Neural cell (in vitro differentiated cells): ENCODE measurements at regions not wholly inside any gene's neighbourhood (a gene's known extent, or its start where the extent isn't known, plus 50 kb on each side); places are given as distances from the start of the nearest gene placed in this dataset.

Experiments used
- H2AFZ ChIP-seq: fragments of 200-600, 300-800 bp; sonication (generic), shearing (Covaris generic); 2 replicates; pipeline ENCODE4 v1.6.0; 2014; ENCODE audit warnings: low read depth, mild to moderate bottlenecking, antibody characterized with exemption, low read length, moderate library complexity
- H3F3A ChIP-seq: fragments of 200-600 bp; shearing (Covaris generic); 2 replicates; pipeline ENCODE4 v1.6.1; 2016; ENCODE audit warnings: mild to moderate bottlenecking, moderate library complexity, mixed read lengths, antibody characterized with exemption, low read length; ENCODE audit not compliant: insufficient read depth, poor library complexity, severe bottlenecking
- H3K27ac ChIP-seq: fragments of 200-600, 300-800 bp; sonication (generic), shearing (Covaris generic); 2 replicates; pipeline ENCODE4 v1.5.1; 2014; ENCODE audit warnings: mild to moderate bottlenecking, low read length, moderate library complexity
- H3K27me3 ChIP-seq: fragments of 300-800, 200-600 bp; sonication (generic), shearing (Covaris generic); 2 replicates; pipeline ENCODE4 v1.6.0; 2014; ENCODE audit warnings: mild to moderate bottlenecking, low read depth, low read length, moderate library complexity; ENCODE audit not compliant: insufficient read depth
- H3K36me3 ChIP-seq: fragments of 300-800, 200-600 bp; sonication (generic), shearing (Covaris generic); 2 replicates; pipeline ENCODE4 v1.5.1; 2014; ENCODE audit warnings: mild to moderate bottlenecking, antibody characterized with exemption, low read length, moderate library complexity; ENCODE audit not compliant: insufficient read depth
- H3K4me2 ChIP-seq: fragments of 300-800, 200-600 bp; sonication (generic), shearing (Covaris generic); 2 replicates; pipeline ENCODE4 v1.6.0; 2014; ENCODE audit warnings: mild to moderate bottlenecking, low read length
- H3K4me3 ChIP-seq: fragments of 300-800, 200-600 bp; sonication (generic), shearing (Covaris generic); 2 replicates; pipeline ENCODE4 v1.5.1; 2014; ENCODE audit warnings: mild to moderate bottlenecking, low read length, moderate library complexity
- H3K79me2 ChIP-seq: fragments of 200-600 bp; shearing (Covaris generic); replicated peaks from 2 replicates; pipeline ENCODE4 v1.6.0; 2014; ENCODE audit warnings: mild to moderate bottlenecking, low read length, moderate library complexity; ENCODE audit not compliant: insufficient read depth
- H3K9ac ChIP-seq: fragments of 300-800, 200-600 bp; sonication (generic), shearing (Covaris generic); 2 replicates; pipeline ENCODE4 v1.6.1; 2016; ENCODE audit warnings: mild to moderate bottlenecking, low read length, mixed read lengths
- H3K9me2 ChIP-seq: fragments of 200-600 bp; shearing (Covaris generic); 2 replicates; pipeline ENCODE4 v1.6.1; 2016; ENCODE audit warnings: mild to moderate bottlenecking, low read length, mixed read lengths; ENCODE audit not compliant: insufficient read depth
- H3K9me3 ChIP-seq: fragments of 200-600, 300-800 bp; sonication (generic), shearing (Covaris generic); 2 replicates; pipeline ENCODE4 v1.6.1; 2016; ENCODE audit warnings: mild to moderate bottlenecking, mixed run types, low read length, moderate library complexity, mixed read lengths
- H4K20me1 ChIP-seq: fragments of 200-600 bp; shearing (Covaris generic); 2 replicates; pipeline ENCODE4 v1.6.1; 2016; ENCODE audit warnings: mild to moderate bottlenecking, mixed run types; ENCODE audit not compliant: insufficient read depth
- CTCF ChIP-seq: fragments of 450-650 bp; IDR thresholded peaks from 2 replicates; pipeline ENCODE4 v1.5.1; 2014; ENCODE audit warnings: antibody characterized with exemption, mild to moderate bottlenecking, moderate library complexity; ENCODE audit not compliant: poor library complexity, severe bottlenecking
- EP300 ChIP-seq: fragments of 450-650 bp; conservative IDR thresholded peaks from 2 replicates; pipeline ENCODE4 v1.6.1; 2014; ENCODE audit warnings: antibody characterized with exemption, mild to moderate bottlenecking, moderate library complexity; ENCODE audit not compliant: poor library complexity, severe bottlenecking
- EZH2 ChIP-seq: fragments of 200-600, 300-800 bp; shearing (Covaris generic), sonication (generic); IDR thresholded peaks from 2 replicates; pipeline ENCODE4 v1.6.1; 2014; ENCODE audit warnings: antibody characterized with exemption, low read length, borderline replicate concordance, mild to moderate bottlenecking; ENCODE audit not compliant: insufficient read depth, poor library complexity, severe bottlenecking
- MXI1 ChIP-seq: fragments of 450-650 bp; conservative IDR thresholded peaks from 2 replicates; pipeline ENCODE4 v1.6.1; 2014; ENCODE audit warnings: antibody characterized with exemption, mild to moderate bottlenecking; ENCODE audit not compliant: poor library complexity, severe bottlenecking
- POLR2AphosphoS5 ChIP-seq: IDR thresholded peaks from 2 replicates; pipeline ENCODE4 v1.6.1; 2012
- RAD21 ChIP-seq: fragments of 450-650 bp; conservative IDR thresholded peaks from 2 replicates; pipeline ENCODE4 v1.6.1; 2014; ENCODE audit warnings: antibody characterized with exemption, mild to moderate bottlenecking, moderate library complexity
- REST ChIP-seq: IDR thresholded peaks from 2 replicates; pipeline ENCODE4 v1.6.1; 2012; ENCODE audit warnings: borderline replicate concordance
- SMC3 ChIP-seq: fragments of 450-650 bp; conservative IDR thresholded peaks from 2 replicates; pipeline ENCODE4 v1.6.1; 2014; ENCODE audit warnings: antibody characterized with exemption, mild to moderate bottlenecking, moderate library complexity; ENCODE audit not compliant: poor library complexity
- TAF1 ChIP-seq: IDR thresholded peaks from 2 replicates; pipeline ENCODE4 v1.6.1; 2012; ENCODE audit warnings: low read depth

DNA sequence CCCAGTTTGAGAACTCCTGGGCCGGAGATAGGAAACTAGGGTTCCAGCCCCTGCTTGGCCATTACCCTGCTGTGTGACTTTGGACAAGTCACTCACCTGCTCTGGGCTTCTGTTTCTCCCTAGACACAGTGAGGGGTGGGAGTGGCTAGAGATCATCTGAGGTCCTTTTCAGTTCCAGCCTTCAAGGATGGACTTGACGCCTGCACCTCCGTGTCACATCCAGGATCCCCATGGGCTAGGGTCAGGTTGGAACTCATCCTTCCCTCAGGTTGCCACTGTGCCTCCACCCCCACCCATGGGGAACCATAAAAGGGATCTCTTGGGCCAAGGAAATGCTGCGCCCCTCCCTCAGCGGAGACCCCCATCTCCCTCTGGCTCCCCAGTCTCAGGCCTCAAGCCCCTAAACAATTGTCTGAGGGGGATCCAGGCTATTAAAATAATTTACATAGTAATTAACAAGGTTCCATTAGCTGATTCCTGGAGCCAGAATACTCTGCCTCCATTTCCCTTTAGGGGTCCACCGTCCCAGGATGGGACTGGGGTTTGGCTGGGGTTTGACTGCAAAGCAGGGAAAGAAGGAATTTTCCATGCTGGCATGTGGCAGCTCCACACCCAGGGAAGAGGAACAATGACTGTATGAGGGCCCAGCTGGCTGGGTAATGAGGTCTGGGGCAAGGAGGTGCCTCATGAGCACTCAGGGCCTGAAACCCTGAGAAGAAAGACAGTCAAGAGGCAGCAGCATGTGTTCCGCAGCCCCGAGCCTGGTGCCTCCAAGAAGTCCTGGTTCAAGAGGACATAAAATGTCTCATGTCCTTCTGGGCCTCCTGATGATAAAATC is 177.7 kb downstream of the SMAD6 start:
- H3K9me2 ChIP-seq: no peaks in the 10 kb centered on the region
- H3F3A ChIP-seq: no peaks in the 10 kb centered on the region
- H2AFZ ChIP-seq: no peak overlapping the region
- no peaks in the 10 kb centered on the region for H3K27me3 ChIP-seq
- H3K9me3 ChIP-seq: no peaks in the 10 kb centered on the region
- no peak overlapping the region for H3K27ac ChIP-seq
- H4K20me1 ChIP-seq: no peaks in the 10 kb centered on the region
- no peak overlapping the region for H3K4me2 ChIP-seq
- H3K79me2 ChIP-seq: no peaks in the 10 kb centered on the region
- no peak overlapping the region for H3K9ac ChIP-seq
- no peak overlapping the region for H3K4me3 ChIP-seq
- TF ChIP-seq RAD21 (no peak), SMC3 (no peak), TAF1 (no peak), MXI1 (no peak), EP300 (no peak), CTCF (no peak), EZH2 (no peak), POLR2AphosphoS5 (no peak), REST (no peak)
- H3K36me3 ChIP-seq: no peaks in the 10 kb centered on the region

- H3K27ac ChIP-seq: no peak overlapping the region
- no peak for TF ChIP-seq MXI1
- TF ChIP-seq EZH2: no peak
- no peak for TF ChIP-seq POLR2AphosphoS5
- no peak for TF ChIP-seq RAD21
- no peak for TF ChIP-seq EP300
- TF ChIP-seq REST: no peak
- TF ChIP-seq CTCF: no peak
- no peak for TF ChIP-seq SMC3
- TF ChIP-seq TAF1: no peak
- H3K79me2 ChIP-seq: no peaks in the 10 kb centered on the region
- no peak overlapping the region for H2AFZ ChIP-seq
- no peak overlapping the region for H3K4me2 ChIP-seq
- H3K9me2 ChIP-seq: no peaks in the 10 kb centered on the region
- H3K4me3 ChIP-seq: no peak overlapping the region
- H3K9ac ChIP-seq: no peak overlapping the region
- no peaks in the 10 kb centered on the region for H3K36me3 ChIP-seq
- no peaks in the 10 kb centered on the region for H3K9me3 ChIP-seq
- no peaks in the 10 kb centered on the region for H3F3A ChIP-seq
- no peaks in the 10 kb centered on the region for H3K27me3 ChIP-seq
- H4K20me1 ChIP-seq: no peaks in the 10 kb centered on the region
Measured at GRCh38 chr15:66880380-66881155, 178.5 kb downstream of the SMAD6 start.
